Gastroesophageal sphincter (tissue), 3 donors: ENCODE measurements at regions not wholly inside any gene's neighbourhood (a gene's known extent, or its start where the extent isn't known, plus 50 kb on each side); places are given as distances from the start of the nearest gene placed in this dataset.

ENCODE experiments used
- CTCF ChIP-seq, 4 experiments: fragments of 200-600 bp in 2 of 4; fragments of 450-650 bp in 2 of 4; sonication (generic) in 1 of 4; IDR thresholded peaks; one replicate each; pipeline ENCODE4 v1.5.1; 2017 to 2019; ENCODE audit warnings: antibody characterized with exemption in 4 of 4, mild to moderate bottlenecking in 2 of 4, moderate library complexity in 2 of 4
- POLR2AphosphoS5 ChIP-seq: sonication (generic); formaldehyde crosslinking; IDR thresholded peaks from one replicate; pipeline ENCODE4 v1.6.1; 2017; ENCODE audit warnings: antibody characterized with exemption

GRCh38 chr15:47473832-47474231, 243.5 kb upstream of the SEMA6D start:
- TF ChIP-seq CTCF (IDR thresholded peaks at IDR 0.05) (no peak), POLR2AphosphoS5 (peak; percentile 84)
